GM21786 (cell line): ENCODE measurements at regions not wholly inside any gene's neighbourhood (a gene's known extent, or its start where the extent isn't known, plus 50 kb on each side); places are given as distances from the start of the nearest gene placed in this dataset.
A peak's percentile ranks its signal among the peaks of the same experiment; 100 is the strongest.
"Not testable (repeated sequence)": the region's sequence is repeated elsewhere in the genome, so short reads cannot be mapped to it uniquely, and the experiment has no call there.

Experiments used
- ATAC-seq: cut with Tn5 transposase; IDR thresholded peaks from one replicate; pipeline ENCODE4 v1.9.1; 2021; ENCODE audit not compliant: unreplicated experiment

DNA sequence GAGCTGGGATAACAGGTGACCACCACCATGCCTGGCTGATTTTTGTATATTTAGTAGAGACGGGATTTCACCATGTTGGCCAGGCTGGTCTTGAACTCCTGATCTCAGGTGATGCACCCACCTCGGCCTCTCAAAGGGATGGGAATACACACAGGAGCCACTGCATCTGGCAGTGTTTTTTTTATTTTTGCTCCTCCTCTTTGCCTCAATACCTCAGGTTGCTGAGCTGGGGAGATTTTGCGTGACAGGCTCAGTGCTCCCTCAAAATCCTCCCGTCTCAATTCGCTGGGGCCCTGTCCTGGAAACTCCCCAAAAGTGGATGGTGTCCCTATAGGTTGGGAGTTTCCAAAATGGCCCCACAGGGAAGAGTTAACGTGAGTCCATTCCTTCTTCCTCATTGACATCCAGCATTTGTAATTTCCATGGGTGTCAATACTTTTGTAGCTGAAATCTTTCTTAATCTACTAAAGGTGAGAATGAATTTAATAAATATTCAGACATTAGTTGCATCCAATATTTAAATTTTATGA is 71.8 kb downstream of the GGTLC2 start:
- no peak for ATAC-seq

DNA sequence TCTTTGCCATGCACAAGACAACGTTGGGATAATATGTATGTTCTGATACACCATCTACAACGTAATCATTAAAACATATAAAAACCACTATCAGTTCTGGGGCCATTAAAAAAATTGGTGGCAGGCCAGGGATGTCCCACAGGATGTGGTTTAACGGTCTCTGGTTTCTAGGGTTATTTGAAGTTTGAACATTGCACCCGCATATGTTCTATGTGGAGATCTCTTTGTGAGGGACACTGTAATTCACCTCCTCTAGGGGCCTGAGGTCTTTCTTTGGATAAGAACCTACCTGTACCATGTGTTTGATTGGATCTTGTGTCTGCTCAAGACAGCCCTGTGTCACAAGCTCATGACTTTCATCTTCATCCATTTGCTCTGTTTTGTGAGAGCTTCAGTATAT is 73.2 kb downstream of the GGTLC2 start:
- no peak for ATAC-seq

DNA sequence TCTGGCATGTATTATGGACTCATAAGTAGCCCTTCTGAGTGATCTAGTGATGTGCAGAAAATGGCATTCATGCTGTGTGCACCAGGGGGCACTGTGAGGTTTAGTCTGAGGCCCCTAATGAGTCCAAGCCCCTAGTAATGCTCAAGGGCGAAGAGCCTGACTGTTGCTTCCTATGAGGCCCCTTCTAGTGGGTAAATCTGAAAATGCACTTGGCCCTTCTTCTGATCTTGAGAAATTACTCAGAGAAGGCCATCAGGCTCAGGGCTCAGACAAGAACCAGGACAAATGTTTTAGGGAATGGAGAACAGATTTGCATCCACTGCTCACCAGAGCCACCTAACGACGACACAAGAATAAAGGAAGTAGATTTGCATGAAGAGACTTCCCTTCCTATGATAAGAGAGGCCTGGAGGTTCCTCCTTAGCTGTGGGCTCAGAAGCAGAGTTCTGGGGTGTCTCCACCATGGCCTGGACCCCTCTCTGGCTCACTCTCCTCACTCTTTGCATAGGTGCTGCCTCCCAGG is 75.8 kb downstream of the GGTLC2 start:
- peak; percentile 47 for ATAC-seq

DNA sequence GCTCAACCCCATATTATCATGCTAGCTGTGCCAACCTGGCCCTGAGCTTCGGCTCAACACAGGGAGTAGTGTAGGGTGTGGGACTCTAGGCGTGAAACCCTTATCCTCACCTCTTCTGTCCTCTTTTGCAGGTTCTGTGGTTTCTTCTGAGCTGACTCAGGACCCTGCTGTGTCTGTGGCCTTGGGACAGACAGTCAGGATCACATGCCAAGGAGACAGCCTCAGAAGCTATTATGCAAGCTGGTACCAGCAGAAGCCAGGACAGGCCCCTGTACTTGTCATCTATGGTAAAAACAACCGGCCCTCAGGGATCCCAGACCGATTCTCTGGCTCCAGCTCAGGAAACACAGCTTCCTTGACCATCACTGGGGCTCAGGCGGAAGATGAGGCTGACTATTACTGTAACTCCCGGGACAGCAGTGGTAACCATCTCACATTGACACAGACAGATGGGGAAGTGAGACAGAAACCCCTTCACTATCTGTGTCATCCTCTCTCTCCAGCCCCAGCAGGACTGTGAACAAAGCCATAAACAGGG is 76.4 kb downstream of the GGTLC2 start:
- peak; percentile 76 for ATAC-seq

DNA sequence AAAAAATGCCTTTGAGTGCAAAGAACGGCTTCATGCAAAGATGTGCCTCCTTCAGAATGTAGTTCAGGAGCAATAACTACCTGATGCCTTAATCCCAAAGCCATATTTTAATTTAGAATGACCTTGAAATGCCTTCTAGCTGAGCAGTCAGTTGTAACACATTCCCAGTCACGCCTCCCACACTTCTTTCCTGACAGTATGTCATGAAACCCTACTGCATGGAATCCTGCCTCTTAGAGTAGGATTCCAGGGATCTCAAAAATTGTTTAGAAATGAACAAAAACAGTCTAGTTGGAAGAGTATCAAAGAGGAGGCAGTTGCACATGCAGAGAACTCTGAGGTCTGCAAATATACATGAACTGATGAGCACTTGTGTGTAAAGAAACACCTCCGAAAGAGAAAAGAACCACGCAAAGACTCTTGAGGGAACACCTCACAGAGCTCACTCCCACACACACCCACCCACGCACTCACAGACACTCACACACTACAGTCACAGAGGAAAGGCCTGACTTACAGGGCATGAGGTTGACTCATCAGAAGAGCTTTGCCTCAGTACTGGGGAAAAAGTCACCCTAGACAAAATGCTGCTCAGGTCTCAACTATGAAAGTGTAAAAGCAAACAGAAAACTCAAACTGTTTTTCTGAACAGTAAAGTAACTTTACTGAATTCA is 77.4 kb downstream of the GGTLC2 start:
- no peak for ATAC-seq

DNA sequence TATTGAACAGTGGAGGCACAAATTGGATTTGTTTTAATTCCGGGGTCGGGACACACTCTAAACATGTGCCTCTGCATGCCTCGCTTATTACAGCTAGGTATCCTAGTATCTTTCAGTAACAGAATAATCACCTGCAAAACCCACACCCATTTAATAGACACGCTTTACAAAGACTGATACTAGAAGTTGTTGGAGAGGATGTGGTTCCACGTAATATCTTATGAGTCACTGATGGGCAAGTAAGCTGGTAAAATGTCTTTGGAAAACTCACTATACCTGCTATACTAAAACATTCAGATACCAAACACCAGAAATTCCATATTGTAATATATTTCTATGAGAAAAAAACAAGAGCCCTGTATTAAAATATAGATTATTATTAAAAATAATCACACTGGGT is 84.0 kb downstream of the GGTLC2 start:
- no peak for ATAC-seq

DNA sequence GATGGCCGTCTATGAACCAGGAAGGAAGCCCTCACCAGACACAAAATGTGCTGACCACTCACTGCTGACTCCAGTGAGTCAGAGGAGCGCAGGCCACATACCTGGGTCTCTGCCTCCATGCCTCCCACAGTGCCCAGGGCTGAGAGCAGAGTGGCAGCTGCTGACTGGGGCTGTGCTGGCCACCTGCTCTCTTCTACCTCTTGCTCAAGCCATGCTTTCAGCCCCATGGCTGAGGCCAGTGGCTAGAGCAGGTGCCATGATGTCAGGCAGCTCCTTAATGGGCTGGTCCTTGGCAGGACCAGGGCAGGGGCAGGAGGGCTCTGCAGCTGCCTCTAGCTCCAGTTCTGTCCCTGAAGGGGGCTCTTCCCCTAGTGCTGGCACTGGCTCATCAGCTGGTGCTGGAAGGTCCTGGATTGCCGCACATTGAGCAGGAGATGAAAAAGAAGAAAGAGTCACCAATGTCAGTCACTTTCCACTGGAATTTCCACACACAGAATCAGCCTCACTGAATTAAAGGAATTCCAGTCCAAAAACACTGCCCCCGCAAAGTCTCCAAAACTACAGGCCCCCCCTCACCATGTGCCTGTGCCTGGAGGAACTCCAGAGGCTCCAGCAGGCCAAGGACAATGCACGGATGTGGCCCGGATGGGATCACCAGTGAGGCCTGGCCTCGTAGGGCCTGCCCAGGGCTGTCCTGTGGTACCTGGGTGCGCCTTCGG is 86.4 kb downstream of the GGTLC2 start:
- no peak for ATAC-seq

DNA sequence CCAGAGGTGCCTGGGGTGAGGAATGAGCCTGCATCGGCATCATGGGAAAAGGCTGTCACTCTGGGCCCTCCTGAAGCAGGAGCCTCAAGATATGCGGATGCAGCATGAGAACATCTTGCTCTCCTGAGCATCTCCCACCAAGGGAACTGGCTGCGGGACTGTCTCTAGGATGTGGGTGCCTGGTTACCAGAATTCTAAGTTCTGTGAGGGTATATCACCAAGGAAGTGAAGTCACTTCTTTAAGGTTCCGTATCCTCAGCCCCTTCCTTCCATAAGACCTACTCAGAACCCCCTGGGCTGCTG is 86.9 kb downstream of the GGTLC2 start:
- no peak for ATAC-seq

DNA sequence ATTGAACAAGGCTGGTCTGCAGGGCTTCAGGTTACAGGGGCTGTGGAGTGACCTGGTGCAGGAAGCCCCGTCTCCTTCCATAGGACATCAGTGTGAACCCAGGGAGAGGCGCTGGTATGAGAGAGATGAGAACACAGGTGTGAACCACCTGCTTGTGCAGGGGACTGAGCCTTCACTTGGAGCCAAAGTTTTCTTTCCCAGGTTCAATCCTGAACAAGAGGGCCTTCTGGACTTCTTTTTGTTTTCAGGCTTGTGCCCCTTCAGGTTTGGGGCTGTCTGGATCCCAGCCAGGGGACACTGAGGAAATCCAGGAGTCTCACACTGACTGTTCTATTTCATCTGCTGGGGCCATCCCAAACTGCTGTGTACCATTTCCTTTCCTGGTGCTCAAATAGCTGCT is 88.6 kb downstream of the GGTLC2 start:
- not testable (repeated sequence) for ATAC-seq

DNA sequence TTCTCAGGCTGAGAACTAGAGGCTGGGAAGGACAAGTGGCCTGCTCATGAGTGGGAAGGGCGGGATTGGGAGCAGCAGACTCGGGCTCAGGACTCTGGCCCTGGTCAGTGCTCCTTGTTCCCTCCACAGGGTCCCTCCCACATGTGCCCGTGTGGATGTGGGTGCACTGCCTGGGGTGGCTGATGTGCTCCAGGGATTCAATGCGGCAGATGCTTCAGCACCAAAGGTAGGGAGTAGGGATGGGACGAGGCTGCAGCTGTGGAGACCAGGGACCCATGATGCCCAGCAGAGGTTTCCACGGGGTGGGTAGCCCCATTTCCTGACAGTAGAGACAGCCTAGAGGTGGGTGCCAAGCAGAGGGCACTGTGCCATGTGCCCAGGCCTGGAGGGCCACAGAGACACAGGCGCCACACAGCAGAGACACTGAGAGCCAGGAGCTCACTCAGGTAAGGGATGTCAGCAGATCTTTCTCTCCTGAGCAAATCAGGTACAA is 89.5 kb downstream of the GGTLC2 start:
- no peak for ATAC-seq

DNA sequence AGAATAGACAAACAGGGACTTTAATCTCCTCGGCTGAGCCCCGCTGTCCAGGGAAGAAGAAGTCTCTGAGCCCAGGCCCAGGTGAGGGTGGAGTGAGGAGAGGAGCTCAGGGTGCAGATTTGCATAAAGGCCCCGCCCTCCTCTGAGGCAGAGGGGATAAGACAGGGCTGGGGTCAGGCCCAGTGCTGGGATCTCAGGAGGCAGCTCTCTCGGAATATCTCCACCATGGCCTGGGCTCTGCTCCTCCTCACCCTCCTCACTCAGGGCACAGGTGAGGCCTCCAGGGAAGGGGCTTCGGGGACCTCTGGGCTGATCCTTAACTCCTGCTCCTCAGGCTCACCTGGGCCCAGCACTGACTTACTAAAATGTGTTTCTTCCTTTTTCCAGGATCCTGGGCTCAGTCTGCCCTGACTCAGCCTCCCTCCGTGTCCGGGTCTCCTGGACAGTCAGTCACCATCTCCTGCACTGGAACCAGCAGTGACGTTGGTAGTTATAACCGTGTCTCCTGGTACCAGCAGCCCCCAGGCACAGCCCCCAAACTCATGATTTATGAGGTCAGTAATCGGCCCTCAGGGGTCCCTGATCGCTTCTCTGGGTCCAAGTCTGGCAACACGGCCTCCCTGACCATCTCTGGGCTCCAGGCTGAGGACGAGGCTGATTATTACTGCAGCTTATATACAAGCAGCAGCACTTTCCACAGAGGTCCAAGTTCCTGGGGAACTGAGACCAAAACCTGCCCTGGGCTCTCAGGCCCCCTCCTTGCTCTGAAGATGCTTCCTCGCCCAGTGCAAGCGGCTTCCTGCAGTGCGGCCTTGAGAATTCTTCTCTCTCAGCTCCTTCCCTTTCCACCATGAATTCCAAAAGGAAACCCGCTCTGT is 90.2 kb downstream of the GGTLC2 start:
- ATAC-seq, result not testable (repeated sequence)

DNA sequence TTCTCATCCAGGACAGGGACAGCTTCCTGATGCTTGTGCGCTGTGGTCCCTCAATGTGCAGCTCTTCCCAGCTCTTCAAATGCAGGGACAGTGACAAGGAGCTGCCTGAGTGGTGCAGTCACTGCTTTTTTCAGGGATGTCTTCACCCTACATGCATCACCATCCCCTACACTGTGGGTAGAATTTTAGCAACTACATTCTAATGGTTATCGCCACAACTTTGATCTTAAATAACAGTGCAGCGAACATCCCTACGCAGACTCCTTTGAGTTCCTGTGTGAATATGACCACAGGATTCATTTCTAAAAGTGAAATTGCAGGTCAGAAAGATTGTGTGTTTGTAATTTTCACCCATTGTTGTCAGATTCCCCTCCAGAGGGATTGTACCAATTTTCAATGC is 90.9 kb downstream of the GGTLC2 start:
- not testable (repeated sequence) for ATAC-seq

DNA sequence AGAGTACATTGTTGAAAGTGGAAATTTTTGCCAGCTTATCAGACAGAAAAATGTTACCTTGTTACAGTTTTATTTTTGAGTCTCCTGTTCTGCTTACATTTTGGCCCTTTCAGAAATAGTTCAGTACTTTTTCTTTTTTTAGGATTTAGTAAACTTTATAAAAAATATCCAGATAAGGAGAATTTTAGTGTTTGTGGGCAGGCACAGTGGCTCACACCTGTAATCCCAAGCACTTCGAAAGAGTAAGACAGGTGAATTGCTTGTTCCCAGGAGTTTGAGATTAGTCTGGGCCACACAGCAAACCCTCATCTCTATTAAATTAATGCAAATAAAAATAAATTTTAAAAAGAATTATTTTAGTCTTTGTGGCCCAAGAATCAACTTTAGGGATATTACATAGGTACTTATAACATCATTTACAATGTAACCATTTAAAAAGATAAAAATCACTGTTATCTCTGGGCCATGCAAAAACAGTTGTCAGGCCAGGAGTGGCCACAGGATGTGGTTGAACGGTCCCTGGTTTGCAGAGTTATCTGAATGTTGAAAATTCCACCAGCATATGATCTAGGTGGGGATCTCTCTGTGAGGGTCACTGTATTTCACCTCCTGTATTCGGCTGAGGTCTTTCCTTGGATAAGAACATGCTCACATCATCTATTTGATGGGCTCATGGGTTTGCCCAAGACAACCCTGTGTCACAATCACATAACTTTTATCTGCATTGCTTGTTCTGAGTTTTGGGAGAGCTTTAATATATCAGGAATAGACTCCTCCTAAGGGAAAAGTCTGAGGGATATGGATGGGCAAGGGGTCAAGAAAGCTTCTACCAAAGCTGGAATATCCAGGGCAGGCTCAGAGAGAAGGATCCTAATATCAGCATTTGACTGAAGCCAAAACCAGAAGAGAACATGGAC is 91.5 kb downstream of the GGTLC2 start:
- no peak for ATAC-seq

DNA sequence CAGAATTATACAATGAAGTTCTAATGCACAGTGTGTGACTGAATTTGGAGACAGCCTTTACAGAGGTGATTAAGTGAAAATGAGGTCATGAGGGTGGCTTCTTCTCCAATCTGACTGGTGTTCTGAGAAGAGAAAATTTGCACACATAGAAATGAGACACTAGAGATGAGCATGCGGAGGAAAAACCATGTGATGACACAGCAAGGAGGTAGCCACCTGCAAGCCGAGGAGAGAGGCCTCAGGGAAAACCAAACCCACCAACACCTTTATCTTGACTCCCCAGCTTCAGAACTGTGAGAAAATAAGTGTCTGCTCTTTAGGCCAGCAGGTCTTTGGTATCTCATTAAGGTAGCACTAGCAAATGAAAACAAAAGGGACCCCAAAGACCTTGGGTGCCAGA is 93.2 kb downstream of the GGTLC2 start:
- no peak for ATAC-seq

DNA sequence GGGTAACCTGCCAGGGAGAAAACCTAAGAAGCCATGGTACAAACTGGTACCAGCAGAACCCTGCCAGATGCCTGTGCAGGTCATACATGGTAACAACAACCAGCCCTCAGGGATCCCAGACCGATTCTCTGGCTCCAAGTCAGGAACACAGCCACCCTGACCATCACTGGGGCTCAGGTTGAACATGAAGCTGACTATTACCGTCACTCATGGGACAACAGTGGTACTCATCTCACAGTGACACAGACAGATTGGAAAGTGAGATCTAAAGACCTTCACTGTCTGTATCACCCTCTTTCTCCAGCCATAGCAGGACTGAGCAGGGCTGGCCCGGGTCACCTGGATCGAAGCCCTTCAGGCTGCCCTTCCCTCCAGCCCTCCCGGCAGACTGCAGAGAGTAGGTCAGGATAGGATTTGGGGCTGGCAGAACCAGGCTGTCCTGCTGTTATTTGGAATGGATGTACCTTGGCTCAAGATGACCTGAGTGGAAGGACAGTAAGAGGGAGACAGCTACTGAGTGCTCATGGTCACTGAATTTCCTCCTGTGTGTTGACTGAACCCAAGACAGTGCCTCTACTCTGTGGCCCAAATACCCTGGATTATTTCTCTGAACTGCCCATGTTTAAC is 94.7 kb downstream of the GGTLC2 start:
- ATAC-seq, result no peak

DNA sequence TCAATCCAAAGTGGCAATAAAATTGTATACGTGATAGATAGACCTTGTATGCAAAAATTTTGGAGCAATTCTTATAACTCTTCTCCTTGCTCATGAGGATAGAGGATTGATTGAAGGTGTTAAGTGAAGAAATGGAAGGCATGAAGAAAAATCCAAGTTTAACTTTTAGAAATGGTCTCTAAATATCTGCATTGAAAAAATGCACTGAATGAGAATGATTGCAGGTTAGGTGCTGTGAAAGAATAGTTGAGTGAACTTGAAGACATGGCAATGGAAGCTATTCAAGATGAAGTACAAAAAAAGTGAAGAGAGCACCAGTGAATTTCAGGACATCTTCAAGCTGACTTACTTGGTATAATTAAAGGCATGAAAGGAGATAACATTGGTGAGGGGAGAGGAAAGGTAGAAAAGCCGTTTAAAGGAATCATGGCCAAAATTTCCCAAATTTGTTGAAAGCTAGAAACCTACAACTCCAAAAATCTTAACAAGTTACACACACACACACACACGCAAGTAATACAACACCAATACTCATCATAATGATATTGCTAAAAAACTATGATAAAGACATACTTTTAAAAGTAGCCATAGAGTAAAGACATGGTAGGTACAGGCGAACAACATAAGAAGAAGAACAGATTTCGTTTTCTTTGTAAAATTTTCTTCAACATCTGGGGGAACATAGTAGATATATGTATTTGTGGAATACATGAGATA is 96.3 kb downstream of the GGTLC2 start:
- ATAC-seq, result no peak

DNA sequence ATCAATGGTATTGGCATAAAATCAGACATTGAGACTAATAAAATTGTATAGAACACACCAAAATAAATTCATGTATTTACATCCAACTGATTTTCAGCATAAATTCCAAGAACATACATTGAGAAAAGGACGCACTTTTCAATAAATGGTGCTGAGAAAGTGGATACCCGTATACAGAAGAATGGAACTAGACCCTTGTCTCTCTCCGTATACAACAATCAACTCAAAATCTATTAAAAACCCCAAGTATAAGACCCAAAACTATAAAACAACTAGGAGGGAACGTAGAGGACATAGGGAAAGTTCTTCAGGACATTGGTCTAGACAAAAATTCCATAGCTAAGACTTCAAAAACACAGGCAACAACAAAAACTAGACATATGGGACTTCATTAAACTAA is 97.4 kb downstream of the GGTLC2 start:
- no peak for ATAC-seq

DNA sequence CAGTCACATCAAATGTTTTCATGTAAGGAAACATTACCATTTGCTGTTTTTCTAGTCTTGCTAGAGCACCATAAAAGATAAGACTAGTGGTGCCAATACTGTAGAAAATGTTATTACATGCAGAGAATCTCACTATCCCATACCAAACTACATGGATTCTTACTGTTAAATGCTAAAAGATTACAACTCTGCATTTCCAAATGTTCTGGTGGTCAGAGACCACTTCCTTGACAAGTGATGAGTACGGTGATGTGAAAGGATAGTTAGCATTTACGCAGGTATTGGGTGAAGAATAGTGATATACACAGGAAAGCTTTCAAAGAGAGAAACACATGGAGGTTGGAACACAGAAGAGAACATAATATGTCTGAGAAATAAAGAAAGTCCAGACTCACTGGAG is 98.2 kb downstream of the GGTLC2 start:
- ATAC-seq, result no peak
